ENCODE measurements at regions not wholly inside any gene's neighbourhood (a gene's known extent, or its start where the extent isn't known, plus 50 kb on each side); places are given as distances from the start of the nearest gene placed in this dataset.

GRCh38 chr17:33506889-33507650, 214.0 kb upstream of the ASIC2 start:
- no peak overlapping the region for H2AFZ ChIP-seq (ENCODE audit: low read length)
- H3K9ac ChIP-seq (ENCODE audit: low read depth, low read length, poor library complexity, severe bottlenecking) = no peak overlapping the region
- H3F3A ChIP-seq (ENCODE audit: low read depth) = no peaks in the 10 kb centered on the region
- TF ChIP-seq EZH2phosphoT487 (IDR thresholded peaks at IDR 0.05; ENCODE audit: borderline replicate concordance) = no peak
- TF ChIP-seq, protein P1, sequence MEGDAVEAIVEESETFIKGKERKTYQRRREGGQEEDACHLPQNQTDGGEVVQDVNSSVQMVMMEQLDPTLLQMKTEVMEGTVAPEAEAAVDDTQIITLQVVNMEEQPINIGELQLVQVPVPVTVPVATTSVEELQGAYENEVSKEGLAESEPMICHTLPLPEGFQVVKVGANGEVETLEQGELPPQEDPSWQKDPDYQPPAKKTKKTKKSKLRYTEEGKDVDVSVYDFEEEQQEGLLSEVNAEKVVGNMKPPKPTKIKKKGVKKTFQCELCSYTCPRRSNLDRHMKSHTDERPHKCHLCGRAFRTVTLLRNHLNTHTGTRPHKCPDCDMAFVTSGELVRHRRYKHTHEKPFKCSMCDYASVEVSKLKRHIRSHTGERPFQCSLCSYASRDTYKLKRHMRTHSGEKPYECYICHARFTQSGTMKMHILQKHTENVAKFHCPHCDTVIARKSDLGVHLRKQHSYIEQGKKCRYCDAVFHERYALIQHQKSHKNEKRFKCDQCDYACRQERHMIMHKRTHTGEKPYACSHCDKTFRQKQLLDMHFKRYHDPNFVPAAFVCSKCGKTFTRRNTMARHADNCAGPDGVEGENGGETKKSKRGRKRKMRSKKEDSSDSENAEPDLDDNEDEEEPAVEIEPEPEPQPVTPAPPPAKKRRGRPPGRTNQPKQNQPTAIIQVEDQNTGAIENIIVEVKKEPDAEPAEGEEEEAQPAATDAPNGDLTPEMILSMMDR (conservative IDR thresholded peaks at IDR 0.05; ENCODE audit: low read length) = no peak
- no peaks in the 10 kb centered on the region for H3K9me3 ChIP-seq (ENCODE audit: insufficient read depth, low read depth, low read length)
- H3K36me3 ChIP-seq (ENCODE audit: insufficient read depth, low read length) = no peaks in the 10 kb centered on the region
- no peaks in the 10 kb centered on the region for H4K20me1 ChIP-seq (ENCODE audit: insufficient read depth, low read length, poor library complexity, severe bottlenecking)
- H3K4me1 ChIP-seq (ENCODE audit: insufficient read depth, low read length, poor library complexity, severe bottlenecking) = no peaks in the 10 kb centered on the region
- H3K4me3 ChIP-seq (ENCODE audit: low read length, poor library complexity, severe bottlenecking) = no peak overlapping the region
- H3K4me2 ChIP-seq (ENCODE audit: low read depth, low read length, poor library complexity, severe bottlenecking) = no peak overlapping the region
- no peaks in the 10 kb centered on the region for H3K79me2 ChIP-seq (ENCODE audit: insufficient read depth, low read length)
- H3K27me3 ChIP-seq (ENCODE audit: insufficient read depth, low read length, poor library complexity, severe bottlenecking) = no peaks in the 10 kb centered on the region
- H3K9me2 ChIP-seq (replicated peaks; ENCODE audit: low read depth, low read length) = no peaks in the 10 kb centered on the region

GRCh38 chr17:33508215-33508614, 215.1 kb upstream of the ASIC2 start:
- H3K36me3 ChIP-seq (ENCODE audit: insufficient read depth, low read length) = no peaks in the 10 kb centered on the region
- no peak overlapping the region for H2AFZ ChIP-seq (ENCODE audit: low read length)
- no peaks in the 10 kb centered on the region for H3K79me2 ChIP-seq (ENCODE audit: insufficient read depth, low read length)
- no peaks in the 10 kb centered on the region for H3K9me3 ChIP-seq (ENCODE audit: insufficient read depth, low read depth, low read length)
- H3K9ac ChIP-seq (ENCODE audit: low read depth, low read length, poor library complexity, severe bottlenecking) = no peak overlapping the region
- TF ChIP-seq EZH2phosphoT487 (IDR thresholded peaks at IDR 0.05; ENCODE audit: borderline replicate concordance) = no peak
- TF ChIP-seq, protein P1 (conservative IDR thresholded peaks at IDR 0.05; ENCODE audit: low read length) = no peak
- H3K4me1 ChIP-seq (ENCODE audit: insufficient read depth, low read length, poor library complexity, severe bottlenecking) = no peaks in the 10 kb centered on the region
- no peaks in the 10 kb centered on the region for H3K9me2 ChIP-seq (replicated peaks; ENCODE audit: low read depth, low read length)
- no peaks in the 10 kb centered on the region for H3F3A ChIP-seq (ENCODE audit: low read depth)
- H3K27me3 ChIP-seq (ENCODE audit: insufficient read depth, low read length, poor library complexity, severe bottlenecking) = no peaks in the 10 kb centered on the region
- H3K4me3 ChIP-seq (ENCODE audit: low read length, poor library complexity, severe bottlenecking) = no peak overlapping the region
- no peaks in the 10 kb centered on the region for H4K20me1 ChIP-seq (ENCODE audit: insufficient read depth, low read length, poor library complexity, severe bottlenecking)
- H3K4me2 ChIP-seq (ENCODE audit: low read depth, low read length, poor library complexity, severe bottlenecking) = no peak overlapping the region

- no peak overlapping the region for H3K4me3 ChIP-seq (ENCODE audit: low read length, poor library complexity, severe bottlenecking)
- H3K4me1 ChIP-seq (ENCODE audit: insufficient read depth, low read length, poor library complexity, severe bottlenecking) = no peaks in the 10 kb centered on the region
- H3K36me3 ChIP-seq (ENCODE audit: insufficient read depth, low read length) = no peaks in the 10 kb centered on the region
Measured at GRCh38 chr17:33509331-33509730, 216.2 kb upstream of the ASIC2 start.

DNA sequence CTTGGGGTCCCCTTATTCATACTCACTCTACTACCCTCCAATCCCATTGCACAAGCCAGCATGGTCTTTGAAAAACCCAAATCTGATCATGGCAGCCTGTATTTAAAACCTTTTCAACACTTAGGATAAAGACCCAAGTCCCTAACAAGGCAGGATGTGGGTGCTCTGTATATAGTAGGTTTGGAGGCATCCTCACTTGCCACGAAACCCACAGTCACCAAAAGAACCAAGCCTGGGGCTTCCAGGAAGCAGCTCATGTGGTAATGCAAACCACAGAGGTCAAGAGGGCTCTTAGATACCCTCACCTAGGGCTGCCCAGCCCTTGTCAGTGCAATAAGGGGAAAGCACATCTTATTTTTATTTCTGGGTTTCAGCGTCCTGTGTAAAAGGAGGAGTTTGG, 218.6 kb upstream of the ASIC2 start:
- Histone ChIP-seq H3K79me2 (ENCODE audit: insufficient read depth, low read length) (no peaks in the 10 kb centered on the region), H3K9me2 (replicated peaks; ENCODE audit: low read depth, low read length) (no peaks in the 10 kb centered on the region), H3K4me3 (ENCODE audit: low read length, poor library complexity, severe bottlenecking) (no peak overlapping the region), H3K9me3 (ENCODE audit: insufficient read depth, low read depth, low read length) (no peaks in the 10 kb centered on the region), H2AFZ (ENCODE audit: low read length) (no peak overlapping the region), H3F3A (ENCODE audit: low read depth) (no peaks in the 10 kb centered on the region), H3K36me3 (ENCODE audit: insufficient read depth, low read length) (no peaks in the 10 kb centered on the region), H3K4me1 (ENCODE audit: insufficient read depth, low read length, poor library complexity, severe bottlenecking) (no peaks in the 10 kb centered on the region), H4K20me1 (ENCODE audit: insufficient read depth, low read length, poor library complexity, severe bottlenecking) (no peaks in the 10 kb centered on the region), H3K4me2 (ENCODE audit: low read depth, low read length, poor library complexity, severe bottlenecking) (no peak overlapping the region), H3K9ac (ENCODE audit: low read depth, low read length, poor library complexity, severe bottlenecking) (no peak overlapping the region), H3K27me3 (ENCODE audit: insufficient read depth, low read length, poor library complexity, severe bottlenecking) (no peaks in the 10 kb centered on the region)
- no peak for TF ChIP-seq EZH2phosphoT487 (IDR thresholded peaks at IDR 0.05; ENCODE audit: borderline replicate concordance)
- TF ChIP-seq, protein P1 (conservative IDR thresholded peaks at IDR 0.05; ENCODE audit: low read length) = no peak

More at GRCh38 chr17:33509331-33509730, 216.2 kb upstream of the ASIC2 start:
- no peak for TF ChIP-seq EZH2phosphoT487 (IDR thresholded peaks at IDR 0.05; ENCODE audit: borderline replicate concordance)
- no peaks in the 10 kb centered on the region for H4K20me1 ChIP-seq (ENCODE audit: insufficient read depth, low read length, poor library complexity, severe bottlenecking)
- H2AFZ ChIP-seq (ENCODE audit: low read length) = no peak overlapping the region
- H3K9me3 ChIP-seq (ENCODE audit: insufficient read depth, low read depth, low read length) = no peaks in the 10 kb centered on the region
- H3K9ac ChIP-seq (ENCODE audit: low read depth, low read length, poor library complexity, severe bottlenecking) = no peak overlapping the region
- H3K79me2 ChIP-seq (ENCODE audit: insufficient read depth, low read length) = no peaks in the 10 kb centered on the region
- no peaks in the 10 kb centered on the region for H3K27me3 ChIP-seq (ENCODE audit: insufficient read depth, low read length, poor library complexity, severe bottlenecking)
- no peaks in the 10 kb centered on the region for H3K9me2 ChIP-seq (replicated peaks; ENCODE audit: low read depth, low read length)
- H3F3A ChIP-seq (ENCODE audit: low read depth) = no peaks in the 10 kb centered on the region
- H3K4me2 ChIP-seq (ENCODE audit: low read depth, low read length, poor library complexity, severe bottlenecking) = no peak overlapping the region

Measured in Loucy (cell line).